Inferior parietal cortex (tissue), 1 donor: ENCODE measurements at regions not wholly inside any gene's neighbourhood (a gene's known extent, or its start where the extent isn't known, plus 50 kb on each side); places are given as distances from the start of the nearest gene placed in this dataset.

Experiments used
- DNase-seq: peaks from one replicate; pipeline ENCODE4 v3.0.0-alpha.2; 2016; ENCODE audit errors: extremely low spot score

DNA sequence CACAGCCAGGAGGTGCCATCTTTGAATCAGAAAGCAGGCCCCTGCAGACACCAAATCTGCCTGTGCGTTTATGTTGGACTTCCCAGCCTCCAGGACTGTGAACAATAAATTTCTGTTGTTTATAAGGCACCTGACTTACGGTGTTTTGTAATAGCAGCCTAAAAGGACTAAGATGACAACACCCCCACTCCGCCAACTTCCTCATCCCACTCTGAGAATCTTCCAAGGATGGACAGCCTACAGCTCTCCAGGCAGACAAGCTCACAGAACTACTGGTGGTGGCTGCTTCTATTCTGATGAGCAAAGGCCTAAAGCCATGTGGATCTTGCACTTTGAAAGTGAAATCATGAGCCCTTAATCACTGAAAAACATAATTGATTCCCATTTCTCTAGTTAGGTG lies 449.2 kb downstream of the TSHZ3 start:
- no peak for DNase-seq

DNA sequence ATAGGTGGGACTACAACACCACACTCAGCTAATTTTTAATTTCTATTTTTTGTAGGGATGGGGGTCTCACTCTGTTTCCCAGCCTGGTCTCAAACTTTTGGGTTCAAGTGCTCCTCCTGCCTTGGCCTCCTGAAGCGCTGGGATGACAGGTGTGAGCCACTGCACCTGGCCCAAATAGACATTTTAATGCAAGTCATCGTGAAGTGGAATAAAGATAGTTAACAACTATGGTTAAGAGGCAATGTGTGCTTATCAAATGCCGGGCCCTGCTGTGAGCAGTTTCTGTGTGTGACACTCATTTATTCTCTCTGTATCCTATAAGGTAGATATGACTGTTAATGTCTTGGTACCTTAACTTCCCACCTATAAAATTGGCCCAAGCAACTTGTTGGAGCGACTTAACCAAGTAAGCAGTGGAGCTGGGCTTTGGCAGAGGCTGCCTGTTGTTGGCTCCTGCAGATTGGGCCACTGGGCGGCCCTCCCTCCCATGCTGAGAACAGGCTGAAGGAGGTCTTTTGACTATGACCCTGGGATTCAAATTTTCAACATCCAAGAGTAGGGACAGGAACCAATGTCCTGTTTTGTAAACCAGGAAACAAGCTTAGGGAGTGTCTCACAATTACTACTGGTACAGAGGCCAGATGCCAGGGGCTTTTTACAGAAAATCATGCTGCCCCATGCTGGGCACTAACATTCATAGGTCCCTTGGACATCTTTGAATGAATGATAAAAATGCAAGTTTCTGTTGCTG lies 450.7 kb downstream of the TSHZ3 start:
- no peak for DNase-seq

DNA sequence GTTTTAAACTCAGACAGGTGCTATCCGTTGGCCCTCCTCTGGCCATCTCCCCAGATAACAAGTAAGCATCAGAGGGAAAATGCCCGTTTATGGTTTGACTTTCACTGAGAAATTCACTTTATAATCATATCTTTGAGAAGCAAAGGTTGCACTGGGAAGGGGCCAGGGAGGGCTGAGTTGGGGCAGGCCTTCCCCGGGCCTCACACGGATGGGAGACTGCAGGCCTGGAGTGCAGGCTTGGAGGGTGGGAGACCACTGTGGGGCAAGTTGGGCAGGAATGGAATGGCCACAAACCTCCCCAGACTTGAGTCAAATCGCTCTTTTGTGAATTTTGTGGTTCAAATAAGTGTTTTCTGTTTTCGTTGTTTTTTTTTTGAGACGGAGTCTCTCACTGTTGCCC lies 451.7 kb downstream of the TSHZ3 start:
- DNase-seq: no peak

GRCh38 chr19:30897034-30897433 lies 452.2 kb downstream of the TSHZ3 start:
- DNase-seq: no peak

- DNase-seq: no peak
Measured at GRCh38 chr19:30896554-30896953, 452.7 kb downstream of the TSHZ3 start.

DNA sequence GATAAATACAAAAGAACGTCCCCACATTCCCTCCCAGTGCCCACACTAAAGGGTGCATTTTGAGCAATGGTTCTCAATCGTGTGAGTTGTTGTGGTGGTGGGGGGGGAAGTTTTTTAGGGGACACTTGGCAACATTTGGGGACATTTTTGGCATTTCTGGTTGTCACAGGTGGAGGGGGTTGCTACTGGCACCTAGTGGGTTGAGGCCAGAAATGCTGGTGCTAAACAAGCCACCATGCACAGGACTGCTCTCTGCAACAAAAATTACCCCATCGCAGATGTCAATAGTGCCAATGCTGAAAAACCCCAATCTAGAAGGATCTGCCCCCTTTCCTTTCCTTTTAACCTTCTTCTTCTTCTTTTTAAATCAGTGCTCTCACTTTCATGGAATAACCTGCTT lies 453.3 kb downstream of the TSHZ3 start:
- DNase-seq: no peak

- no peak for DNase-seq
Measured at GRCh38 chr19:30891051-30891450, 458.2 kb downstream of the TSHZ3 start.

DNA sequence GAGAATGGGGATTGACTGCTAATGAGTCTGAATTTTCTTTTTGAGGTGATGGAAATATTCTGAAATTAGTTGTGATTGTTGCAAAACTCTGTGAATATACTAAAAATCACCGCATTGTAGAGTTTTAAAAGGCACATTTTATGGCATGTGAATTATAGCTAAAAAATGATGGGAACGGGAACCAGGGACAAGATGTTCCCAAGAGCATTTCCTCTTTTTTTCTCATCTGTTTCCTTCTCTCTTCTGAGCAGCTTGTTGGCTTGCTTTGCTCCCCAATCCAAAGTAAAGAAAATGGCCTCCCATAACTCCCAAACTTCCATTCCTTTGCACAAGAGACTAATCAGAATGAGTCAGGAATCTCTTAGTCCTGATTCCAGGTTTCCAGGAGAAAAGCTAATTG lies 459.2 kb downstream of the TSHZ3 start:
- no peak for DNase-seq

DNA sequence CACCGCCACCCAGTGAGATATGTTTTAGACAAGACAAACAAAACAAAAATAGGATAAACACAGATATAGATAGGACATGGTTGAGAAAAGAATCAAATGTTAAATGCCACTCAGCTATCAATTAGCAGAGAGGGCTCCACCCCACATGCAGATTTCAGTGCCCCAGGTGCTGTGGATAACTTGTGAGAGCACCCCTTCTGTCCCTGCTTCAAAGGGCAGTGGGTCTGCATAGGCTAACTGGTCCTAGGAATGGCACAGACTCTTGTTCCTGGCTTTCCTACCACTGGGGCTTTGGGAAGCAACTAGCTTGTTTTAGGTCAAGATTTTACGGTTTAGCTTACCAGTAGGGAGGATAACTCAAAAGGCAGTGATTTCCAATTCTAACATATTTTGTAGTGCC lies 460.3 kb downstream of the TSHZ3 start:
- DNase-seq: no peak

GRCh38 chr19:30887042-30887441 lies 462.2 kb downstream of the TSHZ3 start:
- no peak for DNase-seq

DNA sequence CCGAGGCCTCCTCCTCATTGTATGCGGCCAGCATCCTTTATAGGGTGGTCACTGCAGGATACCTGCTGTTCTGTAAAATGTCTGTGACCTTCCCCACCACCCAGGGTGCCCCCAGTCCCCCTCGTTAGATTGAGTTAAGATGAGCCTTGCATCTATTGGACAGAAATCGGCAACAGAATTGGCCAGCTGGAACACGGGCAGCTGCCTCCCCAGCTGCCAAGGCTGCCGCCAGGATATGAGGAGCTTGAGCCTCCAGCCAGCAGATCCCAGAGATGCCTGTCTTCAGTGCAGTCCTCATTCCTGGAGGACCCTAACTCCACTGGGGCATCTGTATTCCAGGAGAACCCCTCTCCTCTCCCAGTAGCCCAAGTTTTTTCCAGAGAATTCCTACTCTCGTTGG lies 463.0 kb downstream of the TSHZ3 start:
- no peak for DNase-seq

- no peak for DNase-seq
Measured at GRCh38 chr19:30884146-30884812, 465.0 kb downstream of the TSHZ3 start.

- DNase-seq: no peak
Measured at GRCh38 chr19:30883071-30883470, 466.2 kb downstream of the TSHZ3 start.

DNA sequence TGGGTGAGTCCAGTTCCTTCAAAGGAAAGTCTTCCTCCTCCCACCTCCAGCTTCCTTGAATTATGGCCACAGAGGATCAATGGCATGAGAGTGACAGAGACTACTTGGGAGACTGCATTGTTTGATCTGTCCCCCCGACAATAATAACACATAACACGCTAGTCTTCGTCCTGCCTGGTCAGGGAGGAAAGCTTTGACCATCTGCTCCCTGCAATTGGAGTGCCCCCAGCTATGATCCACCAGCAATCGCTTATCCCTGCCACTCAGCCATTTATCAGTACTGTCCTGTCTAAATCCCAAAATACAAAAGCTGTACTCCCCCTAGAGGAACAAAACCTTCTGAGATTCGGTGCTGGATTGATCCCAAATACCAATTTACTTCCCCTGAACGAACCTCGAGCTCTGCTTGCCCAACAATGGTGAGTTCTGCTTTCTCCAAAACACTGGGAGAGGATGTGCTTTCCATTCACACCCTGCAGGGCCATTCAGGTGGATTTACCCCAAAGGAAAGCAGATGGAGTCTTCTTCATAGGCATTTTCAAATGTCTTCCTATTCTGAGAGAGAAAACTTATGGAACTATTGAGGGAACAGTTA lies 466.7 kb downstream of the TSHZ3 start:
- DNase-seq: no peak

GRCh38 chr19:30881930-30882329 lies 467.3 kb downstream of the TSHZ3 start:
- DNase-seq: no peak

DNA sequence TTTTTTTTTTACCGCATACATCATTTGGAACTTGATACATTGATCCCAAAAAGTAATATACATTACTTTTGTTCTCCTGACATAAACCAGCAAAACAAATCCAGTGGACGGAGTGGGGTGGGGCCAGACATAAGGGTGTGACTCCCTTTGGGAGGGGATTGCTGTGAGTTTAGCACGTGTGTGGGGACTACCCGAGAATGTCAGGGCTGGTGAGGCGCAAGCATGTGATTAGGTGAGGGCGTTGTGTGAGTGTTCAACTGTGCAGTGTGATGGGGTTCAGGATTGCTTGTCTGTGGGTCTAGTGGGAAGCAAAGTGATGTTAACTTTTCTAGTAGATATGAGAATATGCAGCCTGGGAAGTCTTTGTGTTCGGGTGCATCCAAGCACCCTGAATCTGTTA lies 468.0 kb downstream of the TSHZ3 start:
- no peak for DNase-seq

DNA sequence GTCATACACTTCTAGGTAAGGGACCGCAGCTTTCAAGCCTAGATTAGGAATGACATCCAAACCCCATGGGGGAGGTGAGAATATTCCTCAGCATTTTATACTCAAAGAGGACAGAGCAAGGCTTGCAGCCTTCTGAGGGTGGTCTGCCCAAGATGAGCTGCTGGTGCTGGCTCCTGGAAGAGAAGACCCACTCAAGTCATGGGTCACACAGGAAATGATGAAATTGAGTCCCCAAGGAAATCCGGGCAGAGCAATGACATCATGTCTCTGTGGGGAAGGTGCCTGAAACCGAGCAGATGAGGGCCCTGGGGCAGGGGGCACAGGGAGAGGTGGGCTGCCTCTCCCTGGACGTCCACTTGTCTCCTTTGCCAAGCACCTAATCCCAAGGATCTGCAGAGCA lies 468.7 kb downstream of the TSHZ3 start:
- DNase-seq: no peak

DNA sequence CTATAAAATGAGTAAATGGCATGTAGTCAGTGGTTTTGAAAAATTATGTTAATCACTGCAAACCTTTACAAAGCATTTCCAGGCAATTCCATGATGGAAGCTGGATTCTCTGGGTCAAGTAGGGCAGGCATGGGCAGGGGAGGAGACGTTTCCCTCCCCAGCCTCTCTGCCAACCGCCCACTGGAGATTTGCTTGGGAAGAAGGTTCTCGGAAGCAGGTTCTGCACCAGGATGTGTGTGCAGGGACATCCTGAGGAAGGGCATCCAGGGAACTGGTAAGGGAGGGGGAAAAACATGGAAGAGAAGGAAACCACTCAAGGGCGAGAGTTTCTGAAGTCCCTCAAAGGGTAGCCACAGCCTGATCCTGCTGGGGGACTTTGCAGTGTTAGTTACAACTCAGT lies 469.1 kb downstream of the TSHZ3 start:
- DNase-seq: no peak

DNA sequence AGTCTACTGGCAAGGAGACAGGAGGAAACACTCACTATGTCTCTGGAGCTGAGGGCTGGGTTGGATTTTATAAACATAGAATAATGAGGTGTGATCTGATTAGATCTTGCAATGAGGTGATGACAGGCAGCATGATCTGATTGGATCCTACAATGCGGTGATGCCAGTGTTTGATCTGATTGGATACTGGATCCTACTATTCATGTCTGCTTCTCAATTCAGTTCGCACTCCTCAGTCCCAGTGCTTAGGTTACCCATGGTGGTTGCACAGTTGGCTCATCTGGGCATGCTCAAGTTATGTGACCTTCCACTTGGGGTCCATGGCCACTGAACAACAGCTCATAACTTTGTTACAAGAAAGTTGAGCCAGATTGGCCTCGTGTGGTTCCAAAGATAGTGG lies 469.5 kb downstream of the TSHZ3 start:
- no peak for DNase-seq

- DNase-seq: no peak
Measured at GRCh38 chr19:30879225-30879624, 470.0 kb downstream of the TSHZ3 start.

DNA sequence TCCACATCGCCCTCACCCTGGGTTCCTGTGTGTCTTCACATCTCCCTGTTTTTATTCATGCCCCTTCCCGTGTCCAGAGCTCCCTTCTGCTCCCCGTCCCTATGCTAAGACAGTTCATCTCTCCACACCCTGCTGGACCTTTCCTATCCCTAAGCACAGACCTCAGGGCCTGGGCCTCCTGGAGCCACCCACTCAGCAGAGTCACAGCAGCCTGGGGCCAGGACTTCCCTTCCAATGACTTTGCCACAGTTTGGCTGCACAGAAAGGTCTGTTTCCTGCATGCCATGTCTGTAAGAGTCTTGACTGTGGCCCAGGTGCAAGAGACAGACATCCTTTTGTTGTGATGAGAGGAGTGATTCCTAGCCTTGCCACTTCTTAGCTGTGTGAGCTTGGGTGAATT lies 470.7 kb downstream of the TSHZ3 start:
- no peak for DNase-seq

DNA sequence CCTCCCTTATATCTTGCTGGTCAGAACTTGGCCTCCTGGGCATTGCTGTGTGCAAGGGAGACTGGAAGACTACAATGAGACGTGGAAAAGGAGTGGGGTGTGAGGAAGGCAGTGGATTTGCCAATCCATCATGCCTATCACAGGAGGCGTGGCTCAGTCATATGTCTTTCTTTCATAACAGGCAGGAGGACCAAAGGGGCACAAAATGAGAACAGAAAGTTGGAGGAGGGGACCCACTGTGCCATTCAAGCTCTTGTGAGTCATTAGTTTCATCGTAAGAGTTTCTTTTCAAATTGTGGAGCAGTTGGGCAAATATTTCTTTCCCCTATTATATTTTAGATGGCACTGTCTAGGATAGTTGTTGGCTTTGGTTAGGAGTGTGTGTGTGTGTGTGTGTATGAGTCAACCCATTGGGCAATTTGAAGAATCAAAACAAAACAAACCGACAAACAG lies 471.5 kb downstream of the TSHZ3 start:
- no peak for DNase-seq

DNA sequence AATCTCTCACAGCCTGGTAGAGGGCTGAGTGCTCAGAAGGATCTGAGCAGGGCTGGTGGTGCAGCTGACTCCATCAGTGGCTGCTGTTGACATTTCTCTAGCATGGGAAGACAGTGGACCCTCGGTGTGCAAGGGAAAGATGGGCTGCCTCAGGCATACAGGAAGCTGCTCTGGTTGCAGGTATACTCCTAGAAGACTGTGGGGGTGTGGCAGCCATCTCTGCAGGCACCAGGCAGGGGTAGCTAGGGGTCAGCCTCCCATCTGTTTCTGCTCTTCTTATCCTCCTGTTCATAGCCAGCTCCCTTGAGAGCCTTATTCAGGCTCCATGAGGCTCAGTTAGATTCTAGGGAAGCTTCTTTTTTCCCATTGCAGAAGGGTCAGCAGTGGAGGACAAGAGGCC lies 475.5 kb downstream of the TSHZ3 start:
- no peak for DNase-seq
